Keratinocyte (primary cell): ENCODE measurements at regions not wholly inside any gene's neighbourhood (a gene's known extent, or its start where the extent isn't known, plus 50 kb on each side); places are given as distances from the start of the nearest gene placed in this dataset.

Experiments
- EZH2 ChIP-seq: IDR thresholded peaks from one replicate; pipeline ENCODE4 v1.6.1; 2012; ENCODE audit warnings: inconsistent platforms, mild to moderate bottlenecking, low read length, moderate library complexity
- TF ChIP-seq, protein P1 (sequence below), 3 experiments: IDR thresholded peaks in 1 of 3; conservative IDR thresholded peaks in 1 of 3; optimal IDR thresholded peaks in 1 of 3; 2 replicates in 2 of 3; 3 replicates in 1 of 3; pipeline versions ENCODE3 to v1.5.1; 2011; ENCODE audit warnings: low read length in 3 of 3, mild to moderate bottlenecking in 3 of 3, moderate library complexity in 2 of 3, control low read depth in 1 of 3, inconsistent platforms in 1 of 3; ENCODE audit not compliant: insufficient read depth in 2 of 3; ENCODE audit errors: extremely low read depth in 1 of 3

DNA sequence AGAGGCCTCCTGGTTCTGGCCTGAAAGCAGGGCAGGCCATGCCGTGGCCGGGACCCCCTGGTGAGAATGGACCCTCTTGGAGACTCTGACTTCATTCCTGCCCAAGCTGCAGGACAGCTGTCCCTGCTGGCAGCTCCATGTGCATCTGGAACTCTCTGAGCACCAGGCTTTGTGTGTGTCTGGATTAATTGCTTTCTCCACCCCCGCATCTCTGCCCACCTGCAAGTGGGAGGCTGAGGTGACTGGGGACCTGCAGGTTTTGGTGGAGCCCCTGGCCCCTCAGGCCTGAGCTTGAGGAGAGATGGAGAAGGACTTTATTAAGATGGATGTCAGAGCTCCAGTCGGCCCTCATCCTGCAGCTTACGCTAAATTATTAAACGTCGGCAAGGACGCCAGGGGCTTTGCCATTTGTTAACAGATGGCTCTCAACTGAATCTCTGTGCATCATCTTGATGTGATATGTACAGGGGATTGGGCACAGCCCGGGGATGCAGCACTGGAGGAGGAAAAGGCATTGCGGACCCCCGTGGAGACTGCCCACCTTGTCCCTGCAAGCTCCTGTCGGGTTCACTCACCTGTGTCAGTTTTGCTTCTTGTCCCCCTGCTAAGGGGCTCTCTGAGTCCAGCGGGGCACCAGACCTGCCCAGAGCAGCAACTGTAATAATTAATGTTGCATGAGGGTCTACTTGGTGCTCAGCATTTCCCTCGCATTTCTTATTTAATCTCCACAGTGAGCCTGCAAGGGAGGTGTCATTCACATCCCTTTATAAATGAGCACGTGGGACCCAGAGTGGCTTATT lies 154.1 kb upstream of the RPL38 start:
- TF ChIP-seq, protein P1, sequence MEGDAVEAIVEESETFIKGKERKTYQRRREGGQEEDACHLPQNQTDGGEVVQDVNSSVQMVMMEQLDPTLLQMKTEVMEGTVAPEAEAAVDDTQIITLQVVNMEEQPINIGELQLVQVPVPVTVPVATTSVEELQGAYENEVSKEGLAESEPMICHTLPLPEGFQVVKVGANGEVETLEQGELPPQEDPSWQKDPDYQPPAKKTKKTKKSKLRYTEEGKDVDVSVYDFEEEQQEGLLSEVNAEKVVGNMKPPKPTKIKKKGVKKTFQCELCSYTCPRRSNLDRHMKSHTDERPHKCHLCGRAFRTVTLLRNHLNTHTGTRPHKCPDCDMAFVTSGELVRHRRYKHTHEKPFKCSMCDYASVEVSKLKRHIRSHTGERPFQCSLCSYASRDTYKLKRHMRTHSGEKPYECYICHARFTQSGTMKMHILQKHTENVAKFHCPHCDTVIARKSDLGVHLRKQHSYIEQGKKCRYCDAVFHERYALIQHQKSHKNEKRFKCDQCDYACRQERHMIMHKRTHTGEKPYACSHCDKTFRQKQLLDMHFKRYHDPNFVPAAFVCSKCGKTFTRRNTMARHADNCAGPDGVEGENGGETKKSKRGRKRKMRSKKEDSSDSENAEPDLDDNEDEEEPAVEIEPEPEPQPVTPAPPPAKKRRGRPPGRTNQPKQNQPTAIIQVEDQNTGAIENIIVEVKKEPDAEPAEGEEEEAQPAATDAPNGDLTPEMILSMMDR (optimal IDR thresholded peaks at IDR 0.05 in 1 of 3, IDR thresholded peaks at IDR 0.05 in 1 of 3, conservative IDR thresholded peaks at IDR 0.05 in 1 of 3; ENCODE audit: extremely low read depth in 1 of 3, insufficient read depth in 2 of 3, low read length in 3 of 3) = no peak
- no peak for TF ChIP-seq EZH2
